ENCODE measurements at regions not wholly inside any gene's neighbourhood (a gene's known extent, or its start where the extent isn't known, plus 50 kb on each side); places are given as distances from the start of the nearest gene placed in this dataset.
"Not testable (repeated sequence)": the region's sequence is repeated elsewhere in the genome, so short reads cannot be mapped to it uniquely, and the experiment has no call there.

- no peak for DNase-seq
These were observed 50.8 kb upstream of the TMEM108 start for GRCh38 chr3:132987396-132987795.

GRCh38 chr3:132984181-132984580 lies 54.0 kb upstream of the TMEM108 start:
- no peak for DNase-seq

- DNase-seq, result no peak
These were observed 54.9 kb upstream of the TMEM108 start for GRCh38 chr3:132983143-132983770.

- DNase-seq, result no peak
These were observed 56.5 kb upstream of the TMEM108 start for GRCh38 chr3:132981719-132982118.

- DNase-seq, result no peak
These were observed 58.1 kb upstream of the TMEM108 start for GRCh38 chr3:132980102-132980501.

GRCh38 chr3:132979606-132980005 lies 58.6 kb upstream of the TMEM108 start:
- no peak for DNase-seq

GRCh38 chr3:132978946-132979345 lies 59.2 kb upstream of the TMEM108 start:
- DNase-seq, result not testable (repeated sequence)

- DNase-seq, result no peak
These were observed 59.7 kb upstream of the TMEM108 start for GRCh38 chr3:132978464-132978863.

GRCh38 chr3:132974097-132974496 lies 64.1 kb upstream of the TMEM108 start:
- no peak for DNase-seq

- DNase-seq, result no peak
These were observed 64.8 kb upstream of the TMEM108 start for GRCh38 chr3:132973441-132973840.

GRCh38 chr3:132972333-132972732 lies 65.9 kb upstream of the TMEM108 start:
- no peak for DNase-seq

- DNase-seq, result no peak
These were observed 71.8 kb upstream of the TMEM108 start for GRCh38 chr3:132966374-132966773.

- no peak for DNase-seq
These were observed 73.9 kb upstream of the TMEM108 start for GRCh38 chr3:132964266-132964665.

GRCh38 chr3:132963786-132964185 lies 74.4 kb upstream of the TMEM108 start:
- no peak for DNase-seq

GRCh38 chr3:132961991-132962390 lies 76.2 kb upstream of the TMEM108 start:
- no peak for DNase-seq

GRCh38 chr3:132953683-132954082 lies 84.5 kb upstream of the TMEM108 start:
- DNase-seq, result no peak

- no peak for DNase-seq
These were observed 110.3 kb upstream of the TMEM108 start for GRCh38 chr3:132927896-132928295.

- no peak for DNase-seq
These were observed 112.1 kb upstream of the TMEM108 start for GRCh38 chr3:132926098-132926497.

- DNase-seq, result no peak
These were observed 112.8 kb upstream of the TMEM108 start for GRCh38 chr3:132925256-132925930.

- no peak for DNase-seq
These were observed 122.1 kb upstream of the TMEM108 start for GRCh38 chr3:132916096-132916495.

GRCh38 chr3:132912416-132912753 lies 125.8 kb upstream of the TMEM108 start:
- no peak for DNase-seq

GRCh38 chr3:132911741-132912415 lies 126.3 kb upstream of the TMEM108 start:
- no peak for DNase-seq

- DNase-seq, result no peak
These were observed 130.9 kb upstream of the TMEM108 start for GRCh38 chr3:132907293-132907692.

- no peak for DNase-seq
These were observed 137.7 kb upstream of the TMEM108 start for GRCh38 chr3:132900481-132900880.
